IMR-90 (cell line): ENCODE measurements at regions not wholly inside any gene's neighbourhood (a gene's known extent, or its start where the extent isn't known, plus 50 kb on each side); places are given as distances from the start of the nearest gene placed in this dataset.

ENCODE experiments used
- ATAC-seq: fragments of 200-7000 bp; cut with Tn5 transposase; 2 replicates; pipeline ENCODE4 v1.9.1; 2020; ENCODE audit warnings: low read depth, mild to moderate bottlenecking, moderate library complexity
- BruUV-seq: library from RNA; stranded (reverse); fragments of 400-500 nt; replicated peaks from 2 replicates; lab custom pipeline; 2021; lab: Mats Ljungman, UMichigan
- CTCF ChIA-PET: fragments of 300-600 bp; formaldehyde crosslinking; extraction: SDS; loops from one replicate; lab custom pipeline; 2021; ENCODE audit warnings: antibody characterized with exemption; lab: Yijun Ruan, JAX
- POLR2A ChIA-PET: fragments of 300-600 bp; sonication (Branson Sonifier 250); formaldehyde crosslinking; loops from one replicate; lab custom pipeline; 2022; ENCODE audit warnings: antibody characterized with exemption; ENCODE audit not compliant: unreplicated experiment; lab: Charles Lee
- DNase-seq: peaks from one replicate; pipeline ENCODE4 v3.0.0; 2013
- H2AFZ ChIP-seq: replicated peaks from 2 replicates; pipeline ENCODE3; 2013; ENCODE audit warnings: low read length, mild to moderate bottlenecking; ENCODE audit not compliant: poor library complexity
- H2AK5ac ChIP-seq: 2 replicates; pipeline ENCODE4 v1.6.1; 2013; ENCODE audit warnings: low read depth, low read length, inconsistent platforms
- H2AK9ac ChIP-seq: replicated peaks from 2 replicates; pipeline ENCODE3; 2013; ENCODE audit warnings: mild to moderate bottlenecking, low read depth, low read length, moderate library complexity; ENCODE audit not compliant: poor library complexity
- H2BK120ac ChIP-seq: 2 replicates; pipeline ENCODE4 v1.6.1; 2013; ENCODE audit warnings: low read depth, low read length, inconsistent platforms
- H2BK15ac ChIP-seq: 3 replicates; pipeline ENCODE4 v1.6.1; 2013; ENCODE audit warnings: low read depth, low read length, inconsistent platforms
- H2BK20ac ChIP-seq: 2 replicates; pipeline ENCODE4 v1.6.1; 2013; ENCODE audit warnings: low read depth, mild to moderate bottlenecking, inconsistent platforms, low read length, moderate library complexity
- H2BK5ac ChIP-seq: 2 replicates; pipeline ENCODE4 v1.6.1; 2013; ENCODE audit warnings: mild to moderate bottlenecking, low read depth, low read length, inconsistent platforms; ENCODE audit not compliant: poor library complexity, severe bottlenecking
- H3K14ac ChIP-seq: replicated peaks from 2 replicates; pipeline ENCODE4 v1.6.1; 2013; ENCODE audit warnings: low read depth, low read length, inconsistent platforms
- H3K18ac ChIP-seq: 2 replicates; pipeline ENCODE4 v1.6.1; 2013; ENCODE audit warnings: low read depth, low read length, control low read depth
- H3K23ac ChIP-seq: 2 replicates; pipeline ENCODE4 v1.6.1; 2013; ENCODE audit warnings: low read depth, low read length, inconsistent platforms
- H3K27ac ChIP-seq: 2 replicates; pipeline ENCODE4 v1.5.1; 2013; ENCODE audit warnings: mild to moderate bottlenecking, control low read depth, low read length; ENCODE audit not compliant: insufficient read depth
- H3K27me3 ChIP-seq: 2 replicates; pipeline ENCODE4 v1.6.1; 2013; ENCODE audit warnings: low read length; ENCODE audit not compliant: control insufficient read depth, insufficient read depth
- H3K36me3 ChIP-seq: 2 replicates; pipeline ENCODE4 v1.6.1; 2013; ENCODE audit warnings: low read length, mixed read lengths; ENCODE audit not compliant: control insufficient read depth, insufficient read depth
- H3K4ac ChIP-seq: 2 replicates; pipeline ENCODE4 v1.6.1; 2013; ENCODE audit warnings: low read depth, low read length, inconsistent platforms
- H3K4me1 ChIP-seq: 2 replicates; pipeline ENCODE4 v1.6.1; 2013; ENCODE audit warnings: low read length, mixed read lengths; ENCODE audit not compliant: control insufficient read depth, insufficient read depth
- H3K4me2 ChIP-seq: 2 replicates; pipeline ENCODE4 v1.6.1; 2013; ENCODE audit warnings: low read depth, mild to moderate bottlenecking, control low read depth, low read length, moderate library complexity
- H3K4me3 ChIP-seq: 2 replicates; pipeline ENCODE4 v1.5.1; 2013; ENCODE audit warnings: low read depth, mild to moderate bottlenecking, control low read depth, low read length, moderate library complexity; ENCODE audit not compliant: insufficient read depth
- H3K56ac ChIP-seq: 2 replicates; pipeline ENCODE4 v1.6.1; 2013; ENCODE audit warnings: low read length, inconsistent platforms; ENCODE audit not compliant: insufficient read depth; ENCODE audit errors: extremely low read depth
- H3K79me1 ChIP-seq, 2 experiments: 2 replicates each; pipeline ENCODE4 v1.6.1; 2013; ENCODE audit warnings: low read length in 2 of 2, inconsistent platforms in 1 of 2, low read depth in 1 of 2
- H3K9ac ChIP-seq: 2 replicates; pipeline ENCODE4 v1.6.1; 2013; ENCODE audit warnings: low read depth, low read length, control low read depth
- H3K9me1 ChIP-seq: 2 replicates; pipeline ENCODE4 v1.6.1; 2013; ENCODE audit warnings: low read length, inconsistent platforms; ENCODE audit not compliant: insufficient read depth
- H3K9me3 ChIP-seq: 2 replicates; pipeline ENCODE4 v1.6.1; 2013; ENCODE audit warnings: low read length; ENCODE audit not compliant: control insufficient read depth, insufficient read depth
- H4K20me1 ChIP-seq: 2 replicates; pipeline ENCODE4 v1.6.1; 2013; ENCODE audit warnings: low read length, inconsistent platforms; ENCODE audit not compliant: insufficient read depth
- H4K5ac ChIP-seq: 2 replicates; pipeline ENCODE4 v1.6.1; 2013; ENCODE audit warnings: mild to moderate bottlenecking, low read depth, low read length, control low read depth
- H4K8ac ChIP-seq, 2 experiments: 2 replicates each; pipeline ENCODE4 v1.6.1; 2013; ENCODE audit warnings: low read depth in 2 of 2, low read length in 2 of 2, control low read depth in 1 of 2, inconsistent platforms in 1 of 2
- H4K91ac ChIP-seq: 2 replicates; pipeline ENCODE4 v1.6.1; 2013; ENCODE audit warnings: low read depth, low read length, inconsistent platforms; ENCODE audit not compliant: insufficient read depth
- BHLHE40 ChIP-seq: fragments of 150-350 bp; IDR thresholded peaks from 2 replicates; pipeline ENCODE4 v1.6.1; 2016; ENCODE audit warnings: mild to moderate bottlenecking, low read depth, low read length
- CEBPB ChIP-seq: IDR thresholded peaks from 2 replicates; pipeline ENCODE4 v1.6.1; 2012; ENCODE audit warnings: low read depth, low read length, improper control_type of control experiment
- CHD1 ChIP-seq: IDR thresholded peaks from 2 replicates; pipeline ENCODE4 v1.6.1; 2012; ENCODE audit warnings: low read depth, low read length, improper control_type of control experiment
- CTCF ChIP-seq: conservative IDR thresholded peaks from 2 replicates; pipeline ENCODE4 v1.5.1; 2012; ENCODE audit warnings: mild to moderate bottlenecking, low read depth, low read length, improper control_type of control experiment
- FOS ChIP-seq: fragments of 150-350 bp; IDR thresholded peaks from 2 replicates; pipeline ENCODE4 v1.6.1; 2016; ENCODE audit warnings: low read depth, low read length
- MAFK ChIP-seq: IDR thresholded peaks from 2 replicates; pipeline ENCODE4 v1.6.1; 2012; ENCODE audit warnings: low read depth, low read length, improper control_type of control experiment
- MAZ ChIP-seq: IDR thresholded peaks from 2 replicates; pipeline ENCODE4 v1.6.1; 2012; ENCODE audit warnings: low read depth, mild to moderate bottlenecking, low read length, improper control_type of control experiment, moderate library complexity, borderline replicate concordance
- MXI1 ChIP-seq: IDR thresholded peaks from 2 replicates; pipeline ENCODE4 v1.6.1; 2012; ENCODE audit warnings: low read depth, mild to moderate bottlenecking, low read length, moderate library complexity, borderline replicate concordance
- NFE2L2 ChIP-seq: fragments of 150-350 bp; IDR thresholded peaks from 2 replicates; pipeline ENCODE4 v1.6.1; 2016; ENCODE audit warnings: low read depth, mild to moderate bottlenecking, low read length
- POLR2A ChIP-seq: IDR thresholded peaks from 2 replicates; pipeline ENCODE4 v1.6.1; 2012; ENCODE audit warnings: mild to moderate bottlenecking, low read depth, low read length
- RAD21 ChIP-seq: IDR thresholded peaks from 2 replicates; pipeline ENCODE4 v1.6.1; 2012; ENCODE audit warnings: low read length, improper control_type of control experiment
- RCOR1 ChIP-seq: IDR thresholded peaks from 2 replicates; pipeline ENCODE4 v1.6.1; 2012; ENCODE audit warnings: mild to moderate bottlenecking, low read length, improper control_type of control experiment; ENCODE audit not compliant: insufficient replicate concordance
- RFX5 ChIP-seq: IDR thresholded peaks from 2 replicates; pipeline ENCODE4 v1.8.0; 2012; ENCODE audit warnings: low read depth, mild to moderate bottlenecking, low read length, moderate library complexity
- SMC3 ChIP-seq: fragments of 150-350 bp; IDR thresholded peaks from 2 replicates; pipeline ENCODE4 v1.6.1; 2016; ENCODE audit warnings: low read depth, mild to moderate bottlenecking, antibody characterized with exemption, low read length, moderate library complexity
- USF2 ChIP-seq: fragments of 150-350 bp; IDR thresholded peaks from 2 replicates; pipeline ENCODE4 v1.6.1; 2017; ENCODE audit warnings: mild to moderate bottlenecking, antibody characterized with exemption, low read length, low read depth
- WGBS, 2 experiments: methylation state at CpG; one replicate each; pipeline versions ENCODE4 v1.1.5 to v1.1.7; 2013; ENCODE audit warnings: missing lambda C conversion rate in 2 of 2; ENCODE audit not compliant: insufficient read length in 1 of 2; ENCODE audit errors: extremely low coverage in 2 of 2; 5-methylcytosine and 5-hydroxymethylcytosine counted together
- dilution Hi-C: fragments of 300-500 bp; cut with HindIII; formaldehyde crosslinking; loops from one replicate; pipeline ENCODE4 v1.14.3; 2018; ENCODE audit warnings: low sequenced_read_pairs; ENCODE audit not compliant: unreplicated experiment
- in situ Hi-C: fragments of 300-500 bp; cut with MboI; formaldehyde crosslinking; loops from 3 replicates; pipeline ENCODE4 v1.14.3; 2019; ENCODE audit warnings: low sequenced_read_pairs, inconsistent platforms, mixed read lengths
- intact Hi-C: fragments of 100-400 bp; cut with micrococcal nuclease; formaldehyde crosslinking; loops from 2 replicates; pipeline ENCODE4 v1.10.0; 2022

- no peak overlapping the region for H3K23ac ChIP-seq
- no peaks in the 10 kb centered on the region for H3K36me3 ChIP-seq
- ATAC-seq (no peak), DNase-seq (no peak)
- peaks cover 11% of the 10 kb centered on the region for H3K9me3 ChIP-seq
- H2AFZ ChIP-seq: no peak overlapping the region
- H4K20me1 ChIP-seq: no peaks in the 10 kb centered on the region
- ChIA-PET CTCF (no interaction called here), POLR2A (no interaction called here)
- no peak overlapping the region for H2AK9ac ChIP-seq
- H4K8ac ChIP-seq: no peak overlapping the region
- TF ChIP-seq MXI1 (no peak), CEBPB (no peak), MAFK (no peak), CTCF (no peak), MAZ (no peak), RFX5 (no peak), POLR2A (no peak), SMC3 (no peak), USF2 (no peak), RAD21 (no peak), NFE2L2 (no peak), CHD1 (no peak), FOS (no peak), RCOR1 (no peak), BHLHE40 (no peak)
- no peaks in the 10 kb centered on the region for H3K79me1 ChIP-seq
- no peak overlapping the region for H2BK20ac ChIP-seq
- no peaks in the 10 kb centered on the region for H3K27me3 ChIP-seq
- no TSS peak for BruUV-seq
- no peak overlapping the region for H4K91ac ChIP-seq
- no peak overlapping the region for H3K56ac ChIP-seq
- no peak overlapping the region for H3K18ac ChIP-seq
- H3K9ac ChIP-seq: no peak overlapping the region
- no peak overlapping the region for H3K4me2 ChIP-seq
- H3K27ac ChIP-seq: no peak overlapping the region
- intact Hi-C loops: no loop called here
- H2AK5ac ChIP-seq: no peak overlapping the region
- H3K14ac ChIP-seq: no peak overlapping the region
- in situ Hi-C loops: no loop called here
- H3K4ac ChIP-seq: no peak overlapping the region
- no peak overlapping the region for H2BK5ac ChIP-seq
- no peak overlapping the region for H2BK15ac ChIP-seq
- no peak overlapping the region for H4K5ac ChIP-seq
- WGBS, 2 experiments: no CpG with 5 or more reads among the region's 3 CpGs
- H3K9me1 ChIP-seq: no peaks in the 10 kb centered on the region
- dilution Hi-C loops: no loop called here
- no peak overlapping the region for H2BK120ac ChIP-seq
- H3K4me1 ChIP-seq: no peaks in the 10 kb centered on the region
- H3K4me3 ChIP-seq: no peak overlapping the region
These were observed 339.0 kb downstream of the TMEM114 start for GRCh38 chr16:8251298-8251697.
